Hematopoietic multipotent progenitor cell treated with erythropoietin and hydrocortisone succinate and interleukin-3 and kit ligand, for 8 days (in vitro differentiated cells): ENCODE measurements at regions not wholly inside any gene's neighbourhood (a gene's known extent, or its start where the extent isn't known, plus 50 kb on each side); places are given as distances from the start of the nearest gene placed in this dataset.
A peak's percentile ranks its signal among the peaks of the same experiment; 100 is the strongest.
"Not testable (repeated sequence)": the region's sequence is repeated elsewhere in the genome, so short reads cannot be mapped to it uniquely, and the experiment has no call there.

Experiments
- DNase-seq: peaks from one replicate; pipeline ENCODE4 v3.0.0-alpha.2; 2015

DNA sequence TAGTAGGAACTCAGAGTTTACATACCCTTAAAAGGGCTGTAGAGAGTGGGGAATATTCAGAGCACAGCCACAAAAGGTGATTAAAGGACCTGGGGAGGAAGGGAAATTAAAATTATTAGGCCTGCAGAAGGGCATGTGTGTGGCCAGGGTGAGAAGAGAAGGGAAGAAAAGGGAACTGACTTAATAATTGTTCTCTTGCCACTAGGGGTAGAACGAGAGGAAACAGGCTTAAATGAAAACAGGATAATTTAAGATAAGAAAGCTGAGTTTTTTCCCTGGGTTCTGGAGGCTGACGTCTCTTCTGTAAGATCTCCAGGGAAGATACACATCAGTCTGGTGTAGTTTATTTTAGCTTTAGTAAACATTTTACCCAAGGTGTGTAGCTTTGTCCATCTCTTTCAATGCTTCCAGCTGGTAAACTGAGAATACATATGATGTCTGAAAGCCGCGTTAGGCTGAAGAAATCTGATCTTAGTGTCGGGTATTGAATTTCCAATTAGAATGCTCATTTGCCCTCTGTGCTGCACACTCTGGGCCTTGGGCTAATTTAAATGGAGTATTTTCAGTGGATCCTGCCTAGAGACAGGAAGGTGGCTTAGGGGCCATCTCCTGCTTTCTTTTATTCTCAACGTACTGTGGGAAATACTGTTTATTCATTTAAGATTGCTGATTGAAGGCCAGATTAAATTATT, 416.8 kb downstream of the TMEM38B start:
- DNase-seq: no peak

DNA sequence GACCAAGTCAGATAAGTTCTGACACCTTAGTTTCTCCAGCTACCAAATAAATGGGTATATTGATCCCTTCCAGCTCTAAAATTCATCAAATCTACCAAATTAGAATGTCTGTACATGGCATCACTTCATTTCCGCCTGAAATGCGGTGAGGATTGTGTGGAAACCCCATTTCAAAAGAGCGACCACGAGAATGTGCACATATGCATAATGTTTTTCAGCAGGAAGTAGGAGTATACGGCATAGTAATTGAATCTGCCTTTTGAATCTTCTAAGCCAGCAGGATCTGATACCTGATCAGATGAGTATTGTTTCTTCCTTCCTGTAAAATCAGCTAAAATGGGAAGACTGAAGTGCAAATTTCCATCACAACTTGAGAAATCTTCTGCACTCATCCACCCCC, 418.6 kb downstream of the TMEM38B start:
- no peak for DNase-seq

DNA sequence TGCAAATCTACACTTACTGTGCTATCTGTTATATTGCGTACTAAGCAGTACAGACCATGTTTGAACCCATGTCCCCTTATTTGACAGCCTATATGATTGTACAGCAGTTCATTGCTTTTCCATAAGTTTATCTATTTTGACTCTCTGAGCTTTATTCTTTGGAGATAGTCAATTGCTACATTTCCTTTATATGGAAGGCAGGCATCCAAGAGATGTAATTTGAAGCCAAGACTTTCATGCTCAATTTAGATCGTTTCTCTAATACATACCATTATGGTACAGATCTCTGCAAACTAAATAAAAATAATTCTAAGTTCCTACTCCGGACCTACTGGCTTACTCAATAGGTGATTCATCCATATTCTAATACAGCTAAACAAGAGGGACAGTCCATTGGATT, 424.8 kb downstream of the TMEM38B start:
- DNase-seq: no peak

GRCh38 chr9:106120071-106120470, 425.7 kb downstream of the TMEM38B start:
- no peak for DNase-seq

DNA sequence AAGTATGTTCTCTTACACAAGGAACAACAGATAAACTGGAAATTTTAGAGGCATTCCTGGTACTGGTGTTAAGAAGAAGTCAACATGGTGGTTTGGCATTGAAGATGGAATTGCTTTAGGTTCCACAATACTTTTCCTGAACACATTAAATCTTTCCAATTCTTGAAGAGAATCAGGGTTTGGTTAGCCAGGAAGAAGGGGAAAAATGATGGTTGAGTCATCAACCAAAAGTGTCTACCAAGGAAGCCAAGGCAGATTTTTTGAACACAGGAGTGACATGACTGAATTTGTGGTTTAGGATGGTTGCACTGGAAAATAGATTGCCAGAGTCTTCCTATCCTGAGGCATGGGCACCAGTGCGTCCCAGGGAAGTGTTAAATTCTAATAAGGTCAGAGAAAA, 433.4 kb downstream of the TMEM38B start:
- no peak for DNase-seq

DNA sequence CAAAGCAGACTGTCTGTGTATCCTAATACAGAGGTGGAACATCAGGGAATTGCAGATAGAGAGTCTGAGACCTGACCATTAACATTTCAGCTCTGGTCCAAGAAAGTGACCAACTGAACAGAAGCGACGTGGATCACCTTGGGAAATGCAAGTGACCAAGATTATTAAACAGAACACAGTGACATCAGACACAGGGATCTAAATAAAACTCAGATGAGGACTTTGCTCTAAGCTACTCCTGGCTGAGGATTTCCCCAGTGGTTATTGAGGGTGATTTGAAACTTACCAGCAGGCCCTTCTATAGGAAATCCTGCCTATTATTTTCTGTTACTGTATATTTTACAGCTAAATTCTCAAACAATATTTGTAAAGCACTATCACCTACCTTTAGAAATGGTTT, 436.0 kb downstream of the TMEM38B start:
- DNase-seq: no peak

DNA sequence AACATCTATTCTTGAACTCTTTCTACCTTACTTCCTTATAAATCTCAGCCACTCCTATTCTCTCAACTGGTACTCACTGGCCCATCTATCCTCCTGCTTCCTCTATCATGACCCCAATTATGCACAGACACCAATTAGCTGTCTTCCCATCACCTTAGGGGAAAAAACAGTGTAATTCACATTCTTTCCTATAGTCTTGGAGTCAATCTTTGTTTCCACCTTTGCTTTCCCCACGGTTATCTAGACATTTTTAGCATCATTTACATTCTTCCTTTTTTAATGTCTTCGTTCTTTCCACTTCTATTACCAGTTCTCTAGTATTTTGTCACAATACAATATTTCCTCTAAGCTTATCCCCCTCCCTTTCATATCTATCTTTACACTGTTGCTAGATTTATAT, 449.4 kb downstream of the TMEM38B start:
- DNase-seq: no peak

DNA sequence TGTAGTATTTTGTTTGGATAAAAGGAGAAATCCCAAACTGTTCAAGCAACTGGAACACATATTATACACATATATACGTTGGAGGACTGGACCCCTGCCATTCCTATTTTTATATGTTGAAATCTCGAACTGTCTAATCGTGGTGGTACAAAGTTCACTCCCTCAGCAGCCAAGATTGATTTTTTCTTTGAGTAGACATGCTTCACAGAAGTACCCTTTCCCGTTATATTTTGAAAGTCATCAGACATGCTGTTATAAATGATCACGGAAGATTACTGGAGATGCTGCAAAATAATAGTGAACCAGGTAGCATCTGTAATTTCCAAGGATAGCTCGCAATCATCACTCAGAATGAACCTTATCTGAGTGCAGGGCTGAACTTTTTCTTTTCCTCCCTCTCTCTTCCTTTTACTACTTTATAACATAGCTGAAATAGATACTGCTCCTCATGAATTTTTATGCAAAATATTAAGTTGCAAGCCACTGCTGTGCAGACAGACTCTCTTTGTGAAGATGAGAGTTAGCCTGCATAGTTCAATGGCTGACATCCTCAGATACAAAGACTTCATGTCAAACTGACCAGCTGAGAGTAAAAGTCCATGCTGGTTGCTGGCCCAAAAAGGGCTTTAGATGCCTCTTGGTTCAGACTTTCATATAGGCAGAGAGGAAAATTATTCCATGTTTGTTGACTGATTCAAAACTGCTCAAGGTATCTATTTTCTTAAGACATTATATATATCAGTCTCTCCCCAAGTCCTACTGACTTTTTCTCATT, 451.9 kb downstream of the TMEM38B start:
- DNase-seq: no peak

GRCh38 chr9:106146886-106147285, 452.5 kb downstream of the TMEM38B start:
- no peak for DNase-seq

DNA sequence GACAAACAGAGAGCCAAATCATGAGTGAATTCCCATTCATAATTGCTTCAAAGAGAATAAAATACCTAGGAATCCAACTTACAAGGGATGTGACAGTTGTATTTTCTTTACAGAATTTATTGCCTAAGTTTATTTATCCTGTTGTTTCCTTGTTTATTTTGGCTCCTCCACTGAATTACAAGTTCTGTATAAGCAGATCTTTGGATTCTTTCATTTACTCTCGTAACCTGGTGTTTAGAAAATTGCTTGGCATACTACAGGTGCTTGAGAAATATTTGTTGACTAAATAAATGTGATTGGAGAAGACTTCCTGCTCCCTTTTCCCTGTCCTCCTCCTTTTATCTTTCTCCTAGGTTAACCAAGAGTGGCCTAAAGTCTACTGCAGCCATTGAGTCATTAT, 455.6 kb downstream of the TMEM38B start:
- DNase-seq: no peak

DNA sequence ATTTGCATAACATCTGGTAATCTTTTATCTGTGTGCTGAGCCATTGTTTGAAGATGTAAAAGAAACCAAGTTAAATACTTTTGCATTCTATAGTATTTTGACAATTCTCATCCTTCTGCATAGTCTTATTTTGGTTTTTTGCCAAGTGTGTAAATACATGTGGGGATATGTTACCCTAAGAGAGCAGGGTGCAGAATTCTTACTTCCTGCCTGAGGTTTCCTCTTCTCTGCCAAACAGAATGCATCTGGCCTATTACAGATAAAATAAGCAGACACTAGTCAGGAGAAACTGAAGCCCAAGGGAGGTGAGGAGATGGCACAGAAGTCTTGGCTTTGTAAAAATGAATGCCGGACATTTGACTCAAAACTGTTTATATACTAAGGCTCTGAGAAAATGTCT, 462.1 kb downstream of the TMEM38B start:
- DNase-seq: peak; percentile 19

GRCh38 chr9:106172265-106172664, 477.9 kb downstream of the TMEM38B start:
- DNase-seq: no peak

DNA sequence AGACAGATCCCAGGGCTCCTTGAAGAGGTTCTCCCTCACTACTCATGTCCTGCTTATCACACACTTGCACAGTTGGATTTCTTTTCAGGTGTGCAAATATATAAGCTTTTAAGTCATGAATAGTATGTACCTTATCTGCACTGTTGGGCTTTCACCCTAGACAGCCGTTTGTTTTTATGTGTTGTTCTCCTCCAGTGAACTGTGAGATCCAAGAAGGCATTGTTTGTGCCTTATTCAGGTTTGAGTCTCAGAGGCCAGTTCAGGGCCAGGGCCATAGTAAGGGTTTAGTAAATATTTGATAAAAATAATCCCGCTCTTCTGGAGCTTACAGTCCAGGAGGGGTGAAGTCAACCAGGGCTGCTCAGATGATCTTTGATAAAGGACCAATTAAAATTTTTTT, 480.0 kb downstream of the TMEM38B start:
- no peak for DNase-seq

DNA sequence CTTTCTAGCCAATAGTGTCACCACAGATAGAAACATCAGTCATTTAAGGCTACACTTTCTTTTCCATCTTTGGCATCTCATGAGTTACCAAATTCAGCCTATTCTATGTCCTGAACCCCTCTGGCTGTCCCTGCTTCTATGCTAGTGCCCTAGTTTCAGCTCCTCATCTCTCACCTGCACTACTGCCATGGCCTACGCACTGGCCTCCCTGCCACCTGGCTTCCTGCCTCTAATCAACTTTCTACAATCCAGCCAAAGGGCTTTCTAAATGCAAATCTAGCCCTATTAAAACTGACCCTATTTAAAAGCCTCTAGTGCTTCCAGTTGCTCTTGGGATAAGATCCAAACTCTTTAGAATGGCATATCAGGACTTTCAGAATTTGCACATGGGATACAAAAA, 482.9 kb downstream of the TMEM38B start:
- no peak for DNase-seq

DNA sequence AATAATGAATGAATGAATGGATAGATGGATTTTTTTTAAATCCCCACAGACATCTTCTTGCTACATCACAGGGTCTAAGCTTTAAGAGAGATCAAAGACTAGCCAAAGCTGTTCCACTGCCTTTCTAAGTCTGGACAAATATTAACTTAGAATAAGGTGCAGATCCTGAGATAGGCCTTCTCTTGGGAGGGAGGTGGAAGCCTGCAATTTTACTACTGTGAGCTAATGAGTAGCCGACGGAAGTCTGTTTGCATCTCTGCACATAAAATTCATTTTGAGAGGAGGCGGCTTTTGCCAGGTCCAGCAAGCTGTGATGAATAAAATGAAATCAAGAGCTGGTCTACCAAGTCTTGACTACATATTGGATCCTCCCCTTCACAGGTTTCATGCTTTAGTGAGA, 484.9 kb downstream of the TMEM38B start:
- no peak for DNase-seq

DNA sequence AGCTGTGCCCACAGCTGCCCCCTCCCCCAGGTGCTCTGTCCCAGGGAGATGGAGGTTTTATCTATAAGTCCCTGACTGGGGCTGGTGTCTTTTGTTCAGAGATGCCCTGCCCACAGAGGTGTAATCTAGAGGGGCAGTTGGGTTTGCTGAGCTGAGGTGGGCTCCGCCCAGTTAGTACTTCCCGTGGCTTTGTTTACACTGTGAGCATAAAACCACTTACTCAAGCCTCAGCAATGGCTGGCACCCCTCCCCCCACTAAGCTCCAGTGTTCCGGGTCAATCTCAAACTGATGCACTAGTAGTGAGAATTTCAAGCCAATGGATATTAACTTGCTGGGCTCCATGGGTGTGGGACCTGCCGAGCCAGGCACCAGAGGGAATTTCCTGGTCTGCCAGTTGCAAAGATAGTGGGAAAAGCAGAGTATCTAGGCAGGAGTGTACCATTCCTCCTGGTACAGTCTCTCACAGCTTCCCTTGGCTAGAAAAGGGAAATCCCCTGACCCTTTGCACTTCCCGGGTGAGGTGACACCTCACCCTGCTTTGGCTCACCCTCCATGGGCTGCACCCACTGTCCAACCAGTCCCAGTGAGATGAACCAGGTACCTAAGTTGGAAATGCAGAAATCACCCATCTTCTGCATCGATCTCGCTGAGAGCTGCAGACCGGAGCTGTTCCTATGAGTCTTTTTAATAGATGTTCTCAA, 509.6 kb downstream of the TMEM38B start:
- DNase-seq: peak; percentile 38

- DNase-seq: no peak
Measured at GRCh38 chr9:106207298-106207697, 513.0 kb downstream of the TMEM38B start.

DNA sequence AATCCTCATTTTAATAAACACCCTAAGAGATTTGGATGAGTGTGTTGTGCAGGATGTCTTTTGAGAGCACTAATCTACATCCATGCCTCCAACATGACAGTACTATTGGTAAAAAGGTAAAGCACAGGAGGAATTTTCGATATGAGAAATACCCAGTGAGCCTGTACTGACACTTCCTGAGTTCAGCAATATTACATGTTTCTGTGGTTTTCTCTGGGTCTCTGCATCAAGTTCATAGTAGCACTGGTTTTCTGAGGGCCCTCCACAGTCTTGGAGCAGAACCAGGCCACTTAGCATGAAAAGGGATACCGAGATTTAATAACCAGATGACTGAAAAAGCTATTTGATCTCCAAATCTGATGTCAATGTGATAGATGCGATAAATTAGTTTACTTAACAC, 524.1 kb downstream of the TMEM38B start:
- no peak for DNase-seq

- DNase-seq: no peak
Measured at GRCh38 chr9:106218854-106219253, 524.5 kb downstream of the TMEM38B start.

- DNase-seq: no peak
Measured at GRCh38 chr9:106220415-106220814, 526.1 kb downstream of the TMEM38B start.

DNA sequence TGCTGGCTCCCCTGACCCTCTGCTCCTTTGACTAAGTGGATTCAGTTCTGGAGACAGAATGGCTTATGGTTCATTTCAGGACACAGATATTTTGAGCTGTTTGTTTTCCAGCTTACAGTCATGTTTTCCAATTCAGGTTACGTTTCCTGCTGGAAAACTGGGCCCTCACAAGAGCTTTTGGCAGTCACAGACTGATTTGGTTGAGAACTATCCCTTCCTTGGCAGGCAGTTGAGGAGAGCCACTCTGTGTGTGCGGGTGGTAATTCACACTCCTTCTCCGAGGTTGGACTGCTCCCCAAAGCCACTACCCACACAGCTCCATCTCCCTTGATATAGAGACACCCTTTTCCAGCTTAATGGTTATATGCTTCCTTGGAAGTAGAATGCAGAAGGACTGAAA, 534.5 kb downstream of the TMEM38B start:
- no peak for DNase-seq

DNA sequence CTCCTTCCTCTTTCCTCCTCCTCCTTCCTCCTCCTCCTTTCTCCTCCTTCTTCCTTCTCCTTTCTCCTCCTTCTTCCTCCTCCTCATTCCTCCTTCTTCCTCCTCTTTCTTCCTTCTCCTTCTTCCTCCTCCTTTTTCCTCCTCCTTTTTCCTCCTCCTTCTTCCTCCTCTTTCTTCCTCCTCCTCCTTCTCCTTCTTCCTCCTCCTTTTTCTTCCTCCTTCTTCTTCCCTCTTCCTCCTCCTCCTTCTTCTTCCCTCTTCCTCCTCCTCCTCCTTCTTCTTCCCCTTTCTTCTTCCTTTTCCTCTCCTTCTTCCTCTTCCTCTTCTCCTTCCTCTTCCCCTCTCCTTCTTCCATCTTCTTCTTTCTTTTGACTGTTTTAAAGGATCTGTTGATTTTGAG, 538.8 kb downstream of the TMEM38B start:
- DNase-seq: no peak

- DNase-seq: not testable (repeated sequence)
Measured at GRCh38 chr9:106260908-106261307, 566.6 kb downstream of the TMEM38B start.

GRCh38 chr9:106277966-106278365, 583.6 kb downstream of the TMEM38B start:
- no peak for DNase-seq
